MM.1S (cell line): ENCODE measurements at regions not wholly inside any gene's neighbourhood (a gene's known extent, or its start where the extent isn't known, plus 50 kb on each side); places are given as distances from the start of the nearest gene placed in this dataset.

Source experiments
- DNase-seq: peaks from one replicate; pipeline ENCODE4 v3.0.0-alpha.2; 2015
- H2AFZ ChIP-seq: fragments of 300-600 bp; sonication (generic); 2 replicates; pipeline ENCODE4 v1.6.0; 2016; ENCODE audit warnings: antibody characterized with exemption, low read length
- H3F3A ChIP-seq: fragments of 300-600 bp; sonication (generic); 2 replicates; pipeline ENCODE4 v1.6.1; 2016; ENCODE audit warnings: mild to moderate bottlenecking, antibody characterized with exemption, low read length, moderate library complexity, mixed read lengths; ENCODE audit not compliant: insufficient read depth
- H3K27ac ChIP-seq: fragments of 300-600 bp; sonication (generic); 2 replicates; pipeline ENCODE4 v1.5.1; 2016; ENCODE audit warnings: mild to moderate bottlenecking, low read length
- H3K27me3 ChIP-seq: fragments of 300-600 bp; sonication (generic); replicated peaks from 2 replicates; pipeline ENCODE4 v1.6.0; 2016; ENCODE audit warnings: low read length; ENCODE audit not compliant: insufficient read depth
- H3K36me3 ChIP-seq: fragments of 300-600 bp; sonication (generic); replicated peaks from 2 replicates; pipeline ENCODE4 v1.6.1; 2016; ENCODE audit warnings: mild to moderate bottlenecking, low read length, mixed read lengths; ENCODE audit not compliant: insufficient read depth
- H3K4me1 ChIP-seq: fragments of 300-600 bp; sonication (generic); 2 replicates; pipeline ENCODE4 v1.6.1; 2016; ENCODE audit warnings: low read length, mixed read lengths
- H3K4me2 ChIP-seq: fragments of 300-600 bp; sonication (generic); 2 replicates; pipeline ENCODE4 v1.6.0; 2016; ENCODE audit warnings: low read depth, low read length
- H3K4me3 ChIP-seq: fragments of 300-600 bp; sonication (generic); 2 replicates; pipeline ENCODE4 v1.5.1; 2016; ENCODE audit warnings: low read length, mixed read lengths
- H3K79me2 ChIP-seq: fragments of 300-600 bp; sonication (generic); 2 replicates; pipeline ENCODE4 v1.6.1; 2016; ENCODE audit warnings: mixed run types, low read length, mixed read lengths
- H3K9ac ChIP-seq: fragments of 300-600 bp; sonication (generic); 2 replicates; pipeline ENCODE4 v1.6.1; 2016; ENCODE audit warnings: low read length, mixed read lengths
- H3K9me2 ChIP-seq: fragments of 300-600 bp; sonication (generic); replicated peaks from 2 replicates; pipeline ENCODE4 v1.6.1; 2016; ENCODE audit warnings: mild to moderate bottlenecking, low read length, mixed read lengths; ENCODE audit not compliant: insufficient read depth
- H3K9me3 ChIP-seq: fragments of 300-600 bp; sonication (generic); replicated peaks from 2 replicates; pipeline ENCODE4 v1.6.1; 2016; ENCODE audit warnings: mild to moderate bottlenecking, low read length, mixed read lengths; ENCODE audit not compliant: insufficient read depth
- H4K20me1 ChIP-seq: fragments of 300-600 bp; sonication (generic); 2 replicates; pipeline ENCODE4 v1.6.1; 2016; ENCODE audit warnings: mild to moderate bottlenecking, low read length, moderate library complexity, mixed read lengths; ENCODE audit not compliant: insufficient read depth
- CTCF ChIP-seq: fragments of 300-600 bp; sonication (generic); IDR thresholded peaks from 2 replicates; pipeline ENCODE4 v1.5.1; 2016; ENCODE audit warnings: antibody characterized with exemption, low read length, mixed read lengths
- EZH2 ChIP-seq: fragments of 300-600 bp; sonication (generic); optimal IDR thresholded peaks from 2 replicates; pipeline ENCODE3; 2017; ENCODE audit warnings: low read depth, mild to moderate bottlenecking, antibody characterized with exemption, low read length, mixed read lengths
- EZH2phosphoT487 ChIP-seq: fragments of 300-600 bp; sonication (generic); IDR thresholded peaks from 2 replicates; pipeline ENCODE4 v1.6.1; 2018; ENCODE audit warnings: antibody characterized with exemption, low read length

GRCh38 chr13:53340505-53341143 lies 312.0 kb downstream of the OLFM4 start:
- no peak for TF ChIP-seq EZH2phosphoT487
- no peak for TF ChIP-seq EZH2
- TF ChIP-seq CTCF, result no peak
- Histone ChIP-seq H3K27ac (no peak overlapping the region), H3F3A (no peaks in the 10 kb centered on the region), H2AFZ (no peak overlapping the region), H3K27me3 (no peaks in the 10 kb centered on the region), H3K9me2 (no peaks in the 10 kb centered on the region), H3K4me2 (no peak overlapping the region), H3K4me3 (no peak overlapping the region), H3K79me2 (no peaks in the 10 kb centered on the region), H3K36me3 (no peaks in the 10 kb centered on the region), H3K9me3 (no peaks in the 10 kb centered on the region), H4K20me1 (no peaks in the 10 kb centered on the region), H3K9ac (no peak overlapping the region), H3K4me1 (no peaks in the 10 kb centered on the region)
- no peak for DNase-seq

GRCh38 chr13:53341144-53341510 lies 312.5 kb downstream of the OLFM4 start:
- Histone ChIP-seq H3K27me3 (no peaks in the 10 kb centered on the region), H3K79me2 (no peaks in the 10 kb centered on the region), H3F3A (no peaks in the 10 kb centered on the region), H3K9me2 (no peaks in the 10 kb centered on the region), H3K4me1 (no peaks in the 10 kb centered on the region), H3K9ac (no peak overlapping the region), H4K20me1 (no peaks in the 10 kb centered on the region), H3K4me3 (no peak overlapping the region), H3K36me3 (no peaks in the 10 kb centered on the region), H2AFZ (no peak overlapping the region), H3K27ac (no peak overlapping the region), H3K4me2 (no peak overlapping the region), H3K9me3 (no peaks in the 10 kb centered on the region)
- no peak for DNase-seq
- TF ChIP-seq CTCF (no peak), EZH2 (no peak), EZH2phosphoT487 (no peak)

GRCh38 chr13:53342623-53343360 lies 314.2 kb downstream of the OLFM4 start:
- TF ChIP-seq EZH2phosphoT487 (no peak), EZH2 (no peak), CTCF (no peak)
- Histone ChIP-seq H3K9me3 (no peaks in the 10 kb centered on the region), H3K4me1 (no peaks in the 10 kb centered on the region), H3F3A (no peaks in the 10 kb centered on the region), H3K27me3 (no peaks in the 10 kb centered on the region), H3K79me2 (no peaks in the 10 kb centered on the region), H3K4me2 (no peak overlapping the region), H3K27ac (no peak overlapping the region), H3K9me2 (no peaks in the 10 kb centered on the region), H3K4me3 (no peak overlapping the region), H3K36me3 (no peaks in the 10 kb centered on the region), H2AFZ (no peak overlapping the region), H4K20me1 (no peaks in the 10 kb centered on the region), H3K9ac (no peak overlapping the region)
- no peak for DNase-seq
